ENCODE measurements at regions not wholly inside any gene's neighbourhood (a gene's known extent, or its start where the extent isn't known, plus 50 kb on each side); places are given as distances from the start of the nearest gene placed in this dataset.

DNA sequence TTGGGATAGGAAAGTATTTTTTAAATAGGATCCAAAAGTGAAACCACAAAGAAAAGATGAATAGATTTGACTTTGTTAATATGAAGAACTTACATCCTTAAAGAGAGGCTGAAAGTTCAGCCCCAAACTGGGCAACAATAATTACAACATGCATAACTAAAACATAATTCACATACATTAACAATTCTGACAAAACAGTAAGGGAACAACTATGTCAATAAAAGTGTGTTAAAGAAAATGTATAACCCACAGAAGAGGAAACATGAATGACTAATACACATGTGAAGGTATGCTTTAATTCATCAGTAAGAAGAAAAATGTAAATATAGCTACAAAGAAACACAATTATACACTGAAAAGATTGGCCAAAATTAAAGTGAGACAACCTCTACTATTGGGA lies 1597.6 kb upstream of the MIR17HG start:
- no peaks in the 10 kb centered on the region for H3K9me2 ChIP-seq (ENCODE audit: insufficient read depth)
- no peak for DNase-seq
- POLR2A ChIA-PET (ENCODE audit: unreplicated experiment): no interaction called here
- no peaks in the 10 kb centered on the region for H3F3A ChIP-seq (ENCODE audit: insufficient read depth, low read depth)
- H3K27me3 ChIP-seq (ENCODE audit: insufficient read depth, low read depth): no peaks in the 10 kb centered on the region
- H3K9me3 ChIP-seq (ENCODE audit: insufficient read depth, low read depth): no peaks in the 10 kb centered on the region
- CTCF ChIA-PET: no interaction called here
- no peak for TF ChIP-seq EZH2 (IDR thresholded peaks at IDR 0.05; ENCODE audit: low read depth)
- TF ChIP-seq, protein P1, sequence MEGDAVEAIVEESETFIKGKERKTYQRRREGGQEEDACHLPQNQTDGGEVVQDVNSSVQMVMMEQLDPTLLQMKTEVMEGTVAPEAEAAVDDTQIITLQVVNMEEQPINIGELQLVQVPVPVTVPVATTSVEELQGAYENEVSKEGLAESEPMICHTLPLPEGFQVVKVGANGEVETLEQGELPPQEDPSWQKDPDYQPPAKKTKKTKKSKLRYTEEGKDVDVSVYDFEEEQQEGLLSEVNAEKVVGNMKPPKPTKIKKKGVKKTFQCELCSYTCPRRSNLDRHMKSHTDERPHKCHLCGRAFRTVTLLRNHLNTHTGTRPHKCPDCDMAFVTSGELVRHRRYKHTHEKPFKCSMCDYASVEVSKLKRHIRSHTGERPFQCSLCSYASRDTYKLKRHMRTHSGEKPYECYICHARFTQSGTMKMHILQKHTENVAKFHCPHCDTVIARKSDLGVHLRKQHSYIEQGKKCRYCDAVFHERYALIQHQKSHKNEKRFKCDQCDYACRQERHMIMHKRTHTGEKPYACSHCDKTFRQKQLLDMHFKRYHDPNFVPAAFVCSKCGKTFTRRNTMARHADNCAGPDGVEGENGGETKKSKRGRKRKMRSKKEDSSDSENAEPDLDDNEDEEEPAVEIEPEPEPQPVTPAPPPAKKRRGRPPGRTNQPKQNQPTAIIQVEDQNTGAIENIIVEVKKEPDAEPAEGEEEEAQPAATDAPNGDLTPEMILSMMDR (conservative IDR thresholded peaks at IDR 0.05): no peak
- no peaks in the 10 kb centered on the region for H3K79me2 ChIP-seq (ENCODE audit: low read depth)
- H3K36me3 ChIP-seq (ENCODE audit: low read depth): no peaks in the 10 kb centered on the region
- no peak overlapping the region for H3K4me3 ChIP-seq
- H3K27ac ChIP-seq: no peak overlapping the region
- H2AFZ ChIP-seq: no peak overlapping the region
- H4K20me1 ChIP-seq (ENCODE audit: insufficient read depth): no peaks in the 10 kb centered on the region
- no TSS peak for BruUV-seq (replicated peaks)
- no peaks in the 10 kb centered on the region for H3K4me1 ChIP-seq (replicated peaks; ENCODE audit: insufficient read depth)
- intact Hi-C loops (cut with micrococcal nuclease; ENCODE audit: unreplicated experiment): no loop called here
- H3K4me2 ChIP-seq: no peak overlapping the region

DNA sequence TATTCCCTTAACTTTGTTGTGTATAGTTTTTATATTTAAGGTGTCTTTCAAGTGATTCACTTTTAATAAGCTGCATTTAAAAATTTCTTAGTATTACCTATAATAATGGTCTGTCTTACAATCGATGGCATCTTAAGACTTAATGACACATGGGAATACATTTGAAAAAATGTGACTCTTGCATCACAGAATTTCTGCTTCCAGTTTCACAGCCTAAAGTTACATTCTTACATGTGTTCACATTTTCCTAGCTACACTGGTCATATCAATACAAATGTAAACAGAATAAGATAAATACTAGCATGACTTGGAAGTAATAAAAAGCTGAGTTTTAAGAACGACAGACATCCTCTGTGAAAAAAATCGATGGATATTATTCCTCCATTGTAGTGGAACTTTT lies 1597.1 kb upstream of the MIR17HG start:
- Histone ChIP-seq H3K4me2 (no peak overlapping the region), H3K36me3 (ENCODE audit: low read depth) (no peaks in the 10 kb centered on the region), H4K20me1 (ENCODE audit: insufficient read depth) (no peaks in the 10 kb centered on the region), H3K27ac (no peak overlapping the region), H3K27me3 (ENCODE audit: insufficient read depth, low read depth) (no peaks in the 10 kb centered on the region), H3K9me3 (ENCODE audit: insufficient read depth, low read depth) (no peaks in the 10 kb centered on the region), H3K79me2 (ENCODE audit: low read depth) (no peaks in the 10 kb centered on the region), H3K9me2 (ENCODE audit: insufficient read depth) (no peaks in the 10 kb centered on the region), H3K4me3 (no peak overlapping the region), H3K4me1 (replicated peaks; ENCODE audit: insufficient read depth) (no peaks in the 10 kb centered on the region), H3F3A (ENCODE audit: insufficient read depth, low read depth) (no peaks in the 10 kb centered on the region), H2AFZ (no peak overlapping the region)
- POLR2A ChIA-PET (ENCODE audit: unreplicated experiment): no interaction called here
- BruUV-seq (replicated peaks): no TSS peak
- no peak for DNase-seq
- no peak for TF ChIP-seq EZH2 (IDR thresholded peaks at IDR 0.05; ENCODE audit: low read depth)
- TF ChIP-seq, protein P1 (conservative IDR thresholded peaks at IDR 0.05): no peak
- intact Hi-C loops (cut with micrococcal nuclease; ENCODE audit: unreplicated experiment): no loop called here
- CTCF ChIA-PET: no interaction called here

DNA sequence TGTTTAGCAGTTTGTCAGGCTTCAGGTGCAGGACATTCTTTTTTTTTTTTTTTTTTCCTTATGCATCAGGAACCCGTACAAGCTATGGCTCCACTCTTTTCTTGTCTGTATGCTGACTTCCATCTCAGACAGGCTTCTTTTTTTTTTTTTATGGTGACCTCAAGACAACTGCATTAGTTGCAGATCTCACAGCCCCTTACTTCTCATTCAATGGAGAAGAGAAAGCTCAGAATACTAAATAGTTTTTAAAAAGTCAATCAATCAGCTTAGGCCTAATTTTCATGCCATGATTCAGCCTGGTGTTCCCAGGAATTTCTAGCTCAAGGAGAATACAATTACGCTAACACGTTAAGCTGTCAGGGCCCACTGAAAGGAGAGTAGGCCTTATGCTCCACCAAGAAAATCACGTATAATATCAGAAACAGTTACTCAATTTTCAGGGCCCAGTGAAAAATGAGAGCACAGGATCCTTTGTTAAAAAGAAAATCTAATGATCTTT lies 1596.0 kb upstream of the MIR17HG start:
- POLR2A ChIA-PET (ENCODE audit: unreplicated experiment): no interaction called here
- no peak overlapping the region for H3K4me2 ChIP-seq
- no peaks in the 10 kb centered on the region for H3K4me1 ChIP-seq (replicated peaks; ENCODE audit: insufficient read depth)
- no TSS peak for BruUV-seq (replicated peaks)
- no peaks in the 10 kb centered on the region for H3K79me2 ChIP-seq (ENCODE audit: low read depth)
- no peaks in the 10 kb centered on the region for H3K9me3 ChIP-seq (ENCODE audit: insufficient read depth, low read depth)
- H3F3A ChIP-seq (ENCODE audit: insufficient read depth, low read depth): no peaks in the 10 kb centered on the region
- intact Hi-C loops (cut with micrococcal nuclease; ENCODE audit: unreplicated experiment): no loop called here
- no peak overlapping the region for H3K27ac ChIP-seq
- H4K20me1 ChIP-seq (ENCODE audit: insufficient read depth): no peaks in the 10 kb centered on the region
- H3K27me3 ChIP-seq (ENCODE audit: insufficient read depth, low read depth): no peaks in the 10 kb centered on the region
- TF ChIP-seq, protein P1 (conservative IDR thresholded peaks at IDR 0.05): no peak
- TF ChIP-seq EZH2 (IDR thresholded peaks at IDR 0.05; ENCODE audit: low read depth): no peak
- DNase-seq: no peak
- CTCF ChIA-PET: no interaction called here
- H3K36me3 ChIP-seq (ENCODE audit: low read depth): no peaks in the 10 kb centered on the region
- H2AFZ ChIP-seq: no peak overlapping the region
- H3K4me3 ChIP-seq: no peak overlapping the region
- H3K9me2 ChIP-seq (ENCODE audit: insufficient read depth): no peaks in the 10 kb centered on the region
